Liver (tissue), 3 donors: ENCODE measurements at regions not wholly inside any gene's neighbourhood (a gene's known extent, or its start where the extent isn't known, plus 50 kb on each side); places are given as distances from the start of the nearest gene placed in this dataset.

Source experiments
- EGR1 ChIP-seq, 2 donors: IDR thresholded peaks; 2 replicates each; pipeline ENCODE4 v1.6.1; 2016 to 2018; ENCODE audit warnings: antibody characterized with exemption in 2 of 2, low read depth in 2 of 2
- GABPA ChIP-seq, 2 donors: IDR thresholded peaks in 1 of 2; conservative IDR thresholded peaks in 1 of 2; 2 replicates each; pipeline ENCODE4 v1.6.1; 2016; ENCODE audit warnings: antibody characterized with exemption in 2 of 2, mild to moderate bottlenecking in 1 of 2, moderate library complexity in 1 of 2
- HNF4G ChIP-seq: IDR thresholded peaks from 2 replicates; pipeline ENCODE4 v1.6.1; 2016; ENCODE audit warnings: antibody characterized with exemption
- JUND ChIP-seq, 2 donors: IDR thresholded peaks; 2 replicates each; pipeline ENCODE4 v1.6.1; 2016; ENCODE audit warnings: antibody characterized with exemption in 2 of 2
- RAD21 ChIP-seq, 2 donors: IDR thresholded peaks; 2 replicates each; pipeline ENCODE4 v1.6.1; 2016; ENCODE audit warnings: antibody characterized with exemption in 2 of 2, mild to moderate bottlenecking in 2 of 2
- RXRA ChIP-seq, 2 donors: IDR thresholded peaks; 2 replicates each; pipeline ENCODE4 v1.6.1; 2017 to 2018; ENCODE audit warnings: antibody characterized with exemption in 2 of 2, mild to moderate bottlenecking in 1 of 2
- SP1 ChIP-seq: IDR thresholded peaks from 2 replicates; pipeline ENCODE4 v1.6.1; 2018; ENCODE audit warnings: antibody characterized with exemption, mild to moderate bottlenecking
- TF ChIP-seq, protein P1 (sequence below): fragments of 150-350 bp; IDR thresholded peaks from 2 replicates; pipeline ENCODE4 v1.5.1; 2017; ENCODE audit warnings: improper control_type of control experiment, low read depth, low read length; ENCODE audit not compliant: missing input control
- TF ChIP-seq, protein P2 (sequence below): IDR thresholded peaks from 2 replicates; pipeline ENCODE4 v1.6.1; 2016; ENCODE audit warnings: antibody characterized with exemption
- TF ChIP-seq, protein P3 (sequence below): IDR thresholded peaks from 2 replicates; pipeline ENCODE4 v1.6.1; 2016; ENCODE audit warnings: antibody characterized with exemption, mild to moderate bottlenecking
- TF ChIP-seq, protein P4 (sequence below): IDR thresholded peaks from 2 replicates; pipeline ENCODE4 v1.6.1; 2016; ENCODE audit warnings: antibody characterized with exemption
- TF ChIP-seq, protein P5 (sequence below): IDR thresholded peaks from 2 replicates; pipeline ENCODE4 v1.6.1; 2016; ENCODE audit warnings: antibody characterized with exemption
- donor health status: healthy.
- donor health status: healthy.

DNA sequence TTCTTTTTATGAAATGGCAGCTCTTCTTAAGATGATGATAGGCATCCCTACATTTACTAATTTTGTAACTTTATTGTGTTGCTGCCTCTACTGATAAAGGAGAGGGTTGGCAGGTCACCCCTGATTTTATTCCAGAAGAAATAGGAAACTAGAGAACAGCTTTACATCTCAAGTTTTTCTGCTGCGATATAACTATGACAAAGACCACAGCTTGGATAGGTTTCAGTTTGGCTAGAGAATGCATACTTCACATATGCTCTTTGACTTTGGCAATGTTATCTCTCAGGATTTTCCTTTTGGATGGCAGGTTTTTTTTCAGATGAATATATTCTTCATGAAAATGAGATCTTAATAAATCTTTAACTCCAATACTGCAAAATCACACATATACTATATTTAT lies 395.3 kb upstream of the GOLIM4 start:
- TF ChIP-seq, protein P1, sequence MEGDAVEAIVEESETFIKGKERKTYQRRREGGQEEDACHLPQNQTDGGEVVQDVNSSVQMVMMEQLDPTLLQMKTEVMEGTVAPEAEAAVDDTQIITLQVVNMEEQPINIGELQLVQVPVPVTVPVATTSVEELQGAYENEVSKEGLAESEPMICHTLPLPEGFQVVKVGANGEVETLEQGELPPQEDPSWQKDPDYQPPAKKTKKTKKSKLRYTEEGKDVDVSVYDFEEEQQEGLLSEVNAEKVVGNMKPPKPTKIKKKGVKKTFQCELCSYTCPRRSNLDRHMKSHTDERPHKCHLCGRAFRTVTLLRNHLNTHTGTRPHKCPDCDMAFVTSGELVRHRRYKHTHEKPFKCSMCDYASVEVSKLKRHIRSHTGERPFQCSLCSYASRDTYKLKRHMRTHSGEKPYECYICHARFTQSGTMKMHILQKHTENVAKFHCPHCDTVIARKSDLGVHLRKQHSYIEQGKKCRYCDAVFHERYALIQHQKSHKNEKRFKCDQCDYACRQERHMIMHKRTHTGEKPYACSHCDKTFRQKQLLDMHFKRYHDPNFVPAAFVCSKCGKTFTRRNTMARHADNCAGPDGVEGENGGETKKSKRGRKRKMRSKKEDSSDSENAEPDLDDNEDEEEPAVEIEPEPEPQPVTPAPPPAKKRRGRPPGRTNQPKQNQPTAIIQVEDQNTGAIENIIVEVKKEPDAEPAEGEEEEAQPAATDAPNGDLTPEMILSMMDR, result no peak
- TF ChIP-seq GABPA (IDR thresholded peaks at IDR 0.05 in 1 of 2, conservative IDR thresholded peaks at IDR 0.05 in 1 of 2), result no peak
- TF ChIP-seq, protein P2, sequence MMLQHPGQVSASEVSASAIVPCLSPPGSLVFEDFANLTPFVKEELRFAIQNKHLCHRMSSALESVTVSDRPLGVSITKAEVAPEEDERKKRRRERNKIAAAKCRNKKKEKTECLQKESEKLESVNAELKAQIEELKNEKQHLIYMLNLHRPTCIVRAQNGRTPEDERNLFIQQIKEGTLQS, result no peak
- TF ChIP-seq, protein P3, sequence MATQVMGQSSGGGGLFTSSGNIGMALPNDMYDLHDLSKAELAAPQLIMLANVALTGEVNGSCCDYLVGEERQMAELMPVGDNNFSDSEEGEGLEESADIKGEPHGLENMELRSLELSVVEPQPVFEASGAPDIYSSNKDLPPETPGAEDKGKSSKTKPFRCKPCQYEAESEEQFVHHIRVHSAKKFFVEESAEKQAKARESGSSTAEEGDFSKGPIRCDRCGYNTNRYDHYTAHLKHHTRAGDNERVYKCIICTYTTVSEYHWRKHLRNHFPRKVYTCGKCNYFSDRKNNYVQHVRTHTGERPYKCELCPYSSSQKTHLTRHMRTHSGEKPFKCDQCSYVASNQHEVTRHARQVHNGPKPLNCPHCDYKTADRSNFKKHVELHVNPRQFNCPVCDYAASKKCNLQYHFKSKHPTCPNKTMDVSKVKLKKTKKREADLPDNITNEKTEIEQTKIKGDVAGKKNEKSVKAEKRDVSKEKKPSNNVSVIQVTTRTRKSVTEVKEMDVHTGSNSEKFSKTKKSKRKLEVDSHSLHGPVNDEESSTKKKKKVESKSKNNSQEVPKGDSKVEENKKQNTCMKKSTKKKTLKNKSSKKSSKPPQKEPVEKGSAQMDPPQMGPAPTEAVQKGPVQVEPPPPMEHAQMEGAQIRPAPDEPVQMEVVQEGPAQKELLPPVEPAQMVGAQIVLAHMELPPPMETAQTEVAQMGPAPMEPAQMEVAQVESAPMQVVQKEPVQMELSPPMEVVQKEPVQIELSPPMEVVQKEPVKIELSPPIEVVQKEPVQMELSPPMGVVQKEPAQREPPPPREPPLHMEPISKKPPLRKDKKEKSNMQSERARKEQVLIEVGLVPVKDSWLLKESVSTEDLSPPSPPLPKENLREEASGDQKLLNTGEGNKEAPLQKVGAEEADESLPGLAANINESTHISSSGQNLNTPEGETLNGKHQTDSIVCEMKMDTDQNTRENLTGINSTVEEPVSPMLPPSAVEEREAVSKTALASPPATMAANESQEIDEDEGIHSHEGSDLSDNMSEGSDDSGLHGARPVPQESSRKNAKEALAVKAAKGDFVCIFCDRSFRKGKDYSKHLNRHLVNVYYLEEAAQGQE, result no peak
- no peak for TF ChIP-seq RXRA (IDR thresholded peaks at IDR 0.05)
- TF ChIP-seq, protein P4, sequence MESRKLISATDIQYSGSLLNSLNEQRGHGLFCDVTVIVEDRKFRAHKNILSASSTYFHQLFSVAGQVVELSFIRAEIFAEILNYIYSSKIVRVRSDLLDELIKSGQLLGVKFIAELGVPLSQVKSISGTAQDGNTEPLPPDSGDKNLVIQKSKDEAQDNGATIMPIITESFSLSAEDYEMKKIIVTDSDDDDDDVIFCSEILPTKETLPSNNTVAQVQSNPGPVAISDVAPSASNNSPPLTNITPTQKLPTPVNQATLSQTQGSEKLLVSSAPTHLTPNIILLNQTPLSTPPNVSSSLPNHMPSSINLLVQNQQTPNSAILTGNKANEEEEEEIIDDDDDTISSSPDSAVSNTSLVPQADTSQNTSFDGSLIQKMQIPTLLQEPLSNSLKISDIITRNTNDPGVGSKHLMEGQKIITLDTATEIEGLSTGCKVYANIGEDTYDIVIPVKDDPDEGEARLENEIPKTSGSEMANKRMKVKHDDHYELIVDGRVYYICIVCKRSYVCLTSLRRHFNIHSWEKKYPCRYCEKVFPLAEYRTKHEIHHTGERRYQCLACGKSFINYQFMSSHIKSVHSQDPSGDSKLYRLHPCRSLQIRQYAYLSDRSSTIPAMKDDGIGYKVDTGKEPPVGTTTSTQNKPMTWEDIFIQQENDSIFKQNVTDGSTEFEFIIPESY, result no peak
- no peak for TF ChIP-seq RAD21 (IDR thresholded peaks at IDR 0.05)
- TF ChIP-seq JUND (IDR thresholded peaks at IDR 0.05), result no peak
- TF ChIP-seq, protein P5, sequence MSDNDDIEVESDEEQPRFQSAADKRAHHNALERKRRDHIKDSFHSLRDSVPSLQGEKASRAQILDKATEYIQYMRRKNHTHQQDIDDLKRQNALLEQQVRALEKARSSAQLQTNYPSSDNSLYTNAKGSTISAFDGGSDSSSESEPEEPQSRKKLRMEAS, result no peak
- no peak for TF ChIP-seq SP1
- no peak for TF ChIP-seq EGR1 (IDR thresholded peaks at IDR 0.05; ENCODE audit: low read depth in 2 of 2)
- TF ChIP-seq HNF4G, result no peak
